SK-N-SH (cell line): ENCODE measurements at regions not wholly inside any gene's neighbourhood (a gene's known extent, or its start where the extent isn't known, plus 50 kb on each side); places are given as distances from the start of the nearest gene placed in this dataset.

Experiments
- CTCF ChIA-PET: fragments of 300-600, 350-600 bp; formaldehyde crosslinking; extraction: SDS; loops from one replicate; lab custom pipeline; 2021; lab: Yijun Ruan, JAX
- POLR2A ChIA-PET: fragments of 350-600 bp; sonication (Branson Sonifier 250); formaldehyde crosslinking; extraction: SDS; loops from one replicate; lab custom pipeline; 2020; ENCODE audit warnings: antibody characterized with exemption, inconsistent platforms; lab: Yijun Ruan, JAX
- DNase-seq: peaks from one replicate; pipeline ENCODE4 v3.0.0; 2012
- H2AFZ ChIP-seq: fragments of 200-600 bp; sonication (generic); 2 replicates; pipeline ENCODE4 v1.8.1; 2016; ENCODE audit warnings: antibody characterized with exemption, mild to moderate bottlenecking, low read depth
- H3F3A ChIP-seq: fragments of 200-600 bp; sonication (generic); replicated peaks from 2 replicates; pipeline ENCODE3; 2016; ENCODE audit warnings: antibody characterized with exemption, mild to moderate bottlenecking; ENCODE audit not compliant: insufficient read depth
- H3K27ac ChIP-seq, 2 experiments: fragments of 200-500 bp in 1 of 2; fragments of 200-600 bp in 1 of 2; sonication (Bioruptor generic) in 1 of 2; sonication (generic), shearing (Covaris generic) in 1 of 2; 2 replicates each; pipeline versions ENCODE4 v1.5.1 to v1.6.1; 2014 to 2016; ENCODE audit warnings: low read depth in 2 of 2, inconsistent platforms in 1 of 2, low read length in 1 of 2, mild to moderate bottlenecking in 1 of 2, mixed read lengths in 1 of 2
- H3K27me3 ChIP-seq: fragments of 200-600 bp; sonication (generic), shearing (Covaris generic); 2 replicates; pipeline ENCODE4 v1.6.1; 2016; ENCODE audit warnings: mixed run types; ENCODE audit not compliant: insufficient read depth
- H3K36me3 ChIP-seq, 2 experiments: fragments of 200-500 bp in 1 of 2; fragments of 200-600 bp in 1 of 2; sonication (Bioruptor generic) in 1 of 2; sonication (generic) in 1 of 2; replicated peaks in 1 of 2; 2 replicates each; pipeline versions ENCODE3 to v1.5.1; 2014 to 2016; ENCODE audit warnings: low read length in 1 of 2, mild to moderate bottlenecking in 1 of 2; ENCODE audit not compliant: insufficient read depth in 2 of 2, control insufficient read depth in 1 of 2
- H3K4me1 ChIP-seq, 2 experiments: fragments of 200-500 bp in 1 of 2; fragments of 200-600 bp in 1 of 2; sonication (Bioruptor generic) in 1 of 2; sonication (generic), shearing (Covaris generic) in 1 of 2; 2 replicates each; pipeline versions ENCODE4 v1.5.1 to v1.6.1; 2014 to 2016; ENCODE audit warnings: low read depth in 1 of 2, low read length in 1 of 2, mixed run types in 1 of 2; ENCODE audit not compliant: insufficient read depth in 2 of 2, control insufficient read depth in 1 of 2
- H3K4me2 ChIP-seq: fragments of 200-600 bp; sonication (generic), shearing (Covaris generic); 2 replicates; pipeline ENCODE4 v1.6.1; 2017; ENCODE audit warnings: mixed run types
- H3K4me3 ChIP-seq, 2 experiments: fragments of 200-500 bp in 1 of 2; fragments of 200-600 bp in 1 of 2; sonication (Bioruptor generic) in 1 of 2; sonication (generic), shearing (Covaris generic) in 1 of 2; 2 replicates each; pipeline versions ENCODE4 v1.5.1 to v1.8.1; 2014 to 2016; ENCODE audit warnings: low read depth in 2 of 2, inconsistent platforms in 1 of 2, low read length in 1 of 2, mild to moderate bottlenecking in 1 of 2, mixed read lengths in 1 of 2, moderate library complexity in 1 of 2
- H3K79me2 ChIP-seq: fragments of 200-600 bp; sonication (generic); 2 replicates; pipeline ENCODE4 v1.8.1; 2017; ENCODE audit warnings: mild to moderate bottlenecking; ENCODE audit not compliant: insufficient read depth
- H3K9ac ChIP-seq: fragments of 200-600 bp; sonication (generic); 2 replicates; pipeline ENCODE4 v1.6.1; 2017; ENCODE audit warnings: mixed run types
- H3K9me2 ChIP-seq: fragments of 200-600 bp; sonication (generic); 2 replicates; pipeline ENCODE4 v1.6.1; 2017; ENCODE audit warnings: mixed run types
- H3K9me3 ChIP-seq: fragments of 200-600 bp; sonication (generic); 2 replicates; pipeline ENCODE4 v1.6.1; 2017; ENCODE audit warnings: mixed run types, mild to moderate bottlenecking, moderate library complexity
- H4K20me1 ChIP-seq: fragments of 200-600 bp; sonication (generic); 2 replicates; pipeline ENCODE4 v1.6.1; 2017; ENCODE audit warnings: mild to moderate bottlenecking, mixed run types; ENCODE audit not compliant: insufficient read depth
- ELF1 ChIP-seq: IDR thresholded peaks from 2 replicates; pipeline ENCODE4 v1.4.0; 2012
- EP300 ChIP-seq, 2 experiments: IDR thresholded peaks; 2 replicates each; pipeline versions ENCODE4 v1.4.0 to v1.6.1; 2012; ENCODE audit warnings: borderline replicate concordance in 1 of 2, low read depth in 1 of 2, low read length in 1 of 2
- EZH2phosphoT487 ChIP-seq: fragments of 200-600 bp; sonication (generic); IDR thresholded peaks from 2 replicates; pipeline ENCODE4 v1.6.1; 2017; ENCODE audit warnings: low read depth, mixed run types, mild to moderate bottlenecking, antibody characterized with exemption, moderate library complexity, borderline replicate concordance
- FOSL2 ChIP-seq: IDR thresholded peaks from 2 replicates; pipeline ENCODE4 v1.4.0; 2012; ENCODE audit warnings: low read depth, mild to moderate bottlenecking, moderate library complexity, borderline replicate concordance
- FOXJ3 ChIP-seq: sonication (generic); formaldehyde crosslinking; IDR thresholded peaks from 2 replicates; pipeline ENCODE4 v1.5.1; 2020; ENCODE audit warnings: mild to moderate bottlenecking, missing genetic modification reagents
- FOXM1 ChIP-seq: IDR thresholded peaks from 2 replicates; pipeline ENCODE4 v1.4.0; 2012; ENCODE audit warnings: low read depth, mild to moderate bottlenecking
- GABPA ChIP-seq: IDR thresholded peaks from 2 replicates; pipeline ENCODE4 v1.4.0; 2012; ENCODE audit warnings: low read depth, mild to moderate bottlenecking
- GATA2 ChIP-seq: sonication (generic); formaldehyde crosslinking; IDR thresholded peaks from 2 replicates; pipeline ENCODE4 v1.5.0; 2020; ENCODE audit warnings: mild to moderate bottlenecking, missing genetic modification reagents
- JUND ChIP-seq: IDR thresholded peaks from 2 replicates; pipeline ENCODE4 v1.4.0; 2012
- MXI1 ChIP-seq: IDR thresholded peaks from 2 replicates; pipeline ENCODE4 v1.6.1; 2012; ENCODE audit warnings: mild to moderate bottlenecking, low read depth, low read length, improper control_type of control experiment
- NFIC ChIP-seq: IDR thresholded peaks from 2 replicates; pipeline ENCODE4 v1.4.0; 2012; ENCODE audit warnings: borderline replicate concordance
- POLR2AphosphoS5 ChIP-seq: IDR thresholded peaks from 2 replicates; pipeline ENCODE4 v1.6.1; 2012; ENCODE audit warnings: low read depth, low read length
- RAD21 ChIP-seq: IDR thresholded peaks from 2 replicates; pipeline ENCODE4 v1.6.1; 2012; ENCODE audit warnings: mild to moderate bottlenecking, low read length
- RCOR1 ChIP-seq: fragments of 150-350 bp; IDR thresholded peaks from 2 replicates; pipeline ENCODE4 v1.6.1; 2017; ENCODE audit warnings: antibody characterized with exemption, low read length
- RFX5 ChIP-seq: IDR thresholded peaks from 2 replicates; pipeline ENCODE4 v1.6.1; 2012; ENCODE audit warnings: mild to moderate bottlenecking, improper control_type of control experiment, low read length
- RXRA ChIP-seq: IDR thresholded peaks from 2 replicates; pipeline ENCODE4 v1.4.0; 2012; ENCODE audit warnings: low read depth, mild to moderate bottlenecking, borderline replicate concordance
- SIN3A ChIP-seq: IDR thresholded peaks from 2 replicates; pipeline ENCODE4 v1.6.1; 2012; ENCODE audit warnings: low read depth, mild to moderate bottlenecking, low read length, moderate library complexity, borderline replicate concordance
- SMC3 ChIP-seq: IDR thresholded peaks from 2 replicates; pipeline ENCODE4 v1.6.1; 2012; ENCODE audit warnings: low read depth, low read length, improper control_type of control experiment
- TEAD4 ChIP-seq: IDR thresholded peaks from 2 replicates; pipeline ENCODE4 v1.4.0; 2012; ENCODE audit warnings: mild to moderate bottlenecking, borderline replicate concordance; ENCODE audit not compliant: insufficient read depth
- YY1 ChIP-seq: IDR thresholded peaks from 2 replicates; pipeline ENCODE4 v1.4.0; 2012; ENCODE audit warnings: low read depth, mild to moderate bottlenecking
- WGBS: methylation state at CpG from one replicate; pipeline ENCODE4 v1.1.6; 2017; ENCODE audit warnings: low lambda C conversion rate; 5-methylcytosine and 5-hydroxymethylcytosine counted together
- TF ChIP-seq, protein P1 (sequence below): fragments of 200-600 bp; sonication (generic); IDR thresholded peaks from 2 replicates; pipeline ENCODE4 v1.6.1; 2017; ENCODE audit warnings: antibody characterized with exemption, mild to moderate bottlenecking, moderate library complexity
- TF ChIP-seq, protein P2 (sequence below): fragments of 150-350 bp; IDR thresholded peaks from 2 replicates; pipeline ENCODE4 v1.6.1; 2017; ENCODE audit warnings: antibody characterized with exemption, low read length, low read depth, borderline replicate concordance
- TF ChIP-seq, protein P3 (sequence below): IDR thresholded peaks from 2 replicates; pipeline ENCODE4 v1.4.0; 2012; ENCODE audit warnings: low read depth, borderline replicate concordance

DNA sequence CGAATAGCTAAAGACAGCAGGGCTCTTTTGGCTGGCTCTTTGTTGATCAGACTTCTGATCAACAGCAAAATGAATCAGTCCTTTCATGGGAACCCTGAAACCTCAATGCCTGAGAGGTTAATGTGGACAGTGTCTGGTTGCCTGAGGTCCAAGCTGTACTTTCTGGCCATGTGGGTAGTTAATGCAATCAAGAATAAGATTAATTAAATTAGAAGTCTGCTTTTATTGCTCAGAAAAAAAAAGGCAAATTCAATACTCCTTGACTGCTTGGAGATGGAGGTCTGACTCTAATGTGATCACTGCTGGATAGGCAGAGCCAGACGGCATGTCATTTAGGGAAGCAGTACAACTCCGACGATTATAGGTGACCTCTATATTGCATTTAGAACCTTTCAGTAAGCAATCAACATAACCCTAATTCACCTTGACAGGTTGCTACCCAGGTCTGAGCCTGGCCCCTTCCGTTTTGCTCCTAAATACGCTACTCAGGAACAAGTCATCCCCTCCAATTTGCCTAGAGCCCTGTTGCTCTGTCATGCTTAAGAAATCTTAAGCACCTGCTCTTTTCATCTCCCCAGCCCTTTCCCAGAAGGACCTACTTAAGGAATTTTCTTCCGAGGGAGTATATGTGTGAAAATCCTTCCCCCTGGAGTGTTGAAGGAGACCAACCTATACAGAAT lies 370.0 kb upstream of the SPTLC3 start (continued):
- TF ChIP-seq RFX5 (no peak), FOXJ3 (CRISPR knock-in tag) (0 out of 2 replicates have a peak, but pooled peaks have one; percentile 30), GATA2 (CRISPR knock-in tag) (peak; percentile 66), GABPA (no peak), SIN3A (no peak), YY1 (no peak), RXRA (no peak), EP300 (IDR thresholded peaks at IDR 0.05; ENCODE audit: borderline replicate concordance in 1 of 2, low read depth in 1 of 2, low read length in 1 of 2) (peak in 1 of 2 experiments; percentile 77; a peak in 2 of 4 replicates), RAD21 (no peak), SMC3 (no peak), RCOR1 (no peak)
- TF ChIP-seq, protein P1, sequence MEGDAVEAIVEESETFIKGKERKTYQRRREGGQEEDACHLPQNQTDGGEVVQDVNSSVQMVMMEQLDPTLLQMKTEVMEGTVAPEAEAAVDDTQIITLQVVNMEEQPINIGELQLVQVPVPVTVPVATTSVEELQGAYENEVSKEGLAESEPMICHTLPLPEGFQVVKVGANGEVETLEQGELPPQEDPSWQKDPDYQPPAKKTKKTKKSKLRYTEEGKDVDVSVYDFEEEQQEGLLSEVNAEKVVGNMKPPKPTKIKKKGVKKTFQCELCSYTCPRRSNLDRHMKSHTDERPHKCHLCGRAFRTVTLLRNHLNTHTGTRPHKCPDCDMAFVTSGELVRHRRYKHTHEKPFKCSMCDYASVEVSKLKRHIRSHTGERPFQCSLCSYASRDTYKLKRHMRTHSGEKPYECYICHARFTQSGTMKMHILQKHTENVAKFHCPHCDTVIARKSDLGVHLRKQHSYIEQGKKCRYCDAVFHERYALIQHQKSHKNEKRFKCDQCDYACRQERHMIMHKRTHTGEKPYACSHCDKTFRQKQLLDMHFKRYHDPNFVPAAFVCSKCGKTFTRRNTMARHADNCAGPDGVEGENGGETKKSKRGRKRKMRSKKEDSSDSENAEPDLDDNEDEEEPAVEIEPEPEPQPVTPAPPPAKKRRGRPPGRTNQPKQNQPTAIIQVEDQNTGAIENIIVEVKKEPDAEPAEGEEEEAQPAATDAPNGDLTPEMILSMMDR: no peak
- TF ChIP-seq, protein P2, sequence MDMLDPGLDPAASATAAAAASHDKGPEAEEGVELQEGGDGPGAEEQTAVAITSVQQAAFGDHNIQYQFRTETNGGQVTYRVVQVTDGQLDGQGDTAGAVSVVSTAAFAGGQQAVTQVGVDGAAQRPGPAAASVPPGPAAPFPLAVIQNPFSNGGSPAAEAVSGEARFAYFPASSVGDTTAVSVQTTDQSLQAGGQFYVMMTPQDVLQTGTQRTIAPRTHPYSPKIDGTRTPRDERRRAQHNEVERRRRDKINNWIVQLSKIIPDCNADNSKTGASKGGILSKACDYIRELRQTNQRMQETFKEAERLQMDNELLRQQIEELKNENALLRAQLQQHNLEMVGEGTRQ: no peak

DNA sequence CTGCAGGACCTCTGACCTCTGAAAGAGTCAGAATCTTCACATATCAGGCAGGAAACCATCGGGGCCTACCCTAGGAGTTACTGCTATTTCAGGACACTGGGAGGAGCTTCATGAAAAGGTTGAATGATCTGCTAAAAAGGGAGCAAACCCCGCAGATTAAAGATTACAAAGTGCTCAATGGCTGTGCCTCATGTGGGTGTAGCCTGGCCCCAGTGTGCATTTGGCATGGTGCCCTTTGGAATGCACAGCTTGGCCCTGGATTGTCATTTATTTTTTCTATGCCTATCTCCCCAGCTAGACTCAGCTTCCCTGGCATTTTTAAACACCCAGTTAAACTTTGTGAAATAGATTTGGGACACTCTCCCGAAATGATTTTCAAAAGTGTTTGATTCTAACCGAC lies 368.5 kb upstream of the SPTLC3 start:
- no peak overlapping the region for H3K4me3 ChIP-seq
- no peak for DNase-seq
- no peak for TF ChIP-seq EZH2phosphoT487
- TF ChIP-seq YY1: no peak
- no peak for TF ChIP-seq FOXM1
- no peak for TF ChIP-seq RAD21
- no peak for TF ChIP-seq FOSL2
- TF ChIP-seq, protein P3, sequence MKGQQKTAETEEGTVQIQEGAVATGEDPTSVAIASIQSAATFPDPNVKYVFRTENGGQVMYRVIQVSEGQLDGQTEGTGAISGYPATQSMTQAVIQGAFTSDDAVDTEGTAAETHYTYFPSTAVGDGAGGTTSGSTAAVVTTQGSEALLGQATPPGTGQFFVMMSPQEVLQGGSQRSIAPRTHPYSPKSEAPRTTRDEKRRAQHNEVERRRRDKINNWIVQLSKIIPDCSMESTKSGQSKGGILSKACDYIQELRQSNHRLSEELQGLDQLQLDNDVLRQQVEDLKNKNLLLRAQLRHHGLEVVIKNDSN: no peak
- TF ChIP-seq GATA2 (CRISPR knock-in tag): no peak
- TF ChIP-seq ELF1: no peak
- TF ChIP-seq POLR2AphosphoS5: no peak
- TF ChIP-seq RXRA: no peak
- TF ChIP-seq, protein P1: no peak
- TF ChIP-seq JUND: no peak
- TF ChIP-seq RFX5: no peak
- TF ChIP-seq MXI1: no peak
- no peak for TF ChIP-seq FOXJ3 (CRISPR knock-in tag)
- TF ChIP-seq NFIC: no peak
- no peak for TF ChIP-seq TEAD4
- no peak for TF ChIP-seq RCOR1
- no peak for TF ChIP-seq SIN3A
- H3K4me1 ChIP-seq: peaks cover 0 to 16% of the 10 kb centered on the region in 2 experiments; a peak in 2 of 4 replicates
- H3F3A ChIP-seq: no peaks in the 10 kb centered on the region
- CTCF ChIA-PET: no interaction called here
- no peak overlapping the region for H2AFZ ChIP-seq
- no peaks in the 10 kb centered on the region for H4K20me1 ChIP-seq
- no peak overlapping the region for H3K9ac ChIP-seq
- no peaks in the 10 kb centered on the region for H3K36me3 ChIP-seq
- H3K27ac ChIP-seq: no peak overlapping the region
- H3K27me3 ChIP-seq: no peaks in the 10 kb centered on the region
- H3K9me2 ChIP-seq: no peaks in the 10 kb centered on the region
- WGBS: 21% methylated on average over 4 of the region's 4 CpGs
- no peaks in the 10 kb centered on the region for H3K9me3 ChIP-seq
- POLR2A ChIA-PET: no interaction called here
- H3K79me2 ChIP-seq: no peaks in the 10 kb centered on the region
- no peak overlapping the region for H3K4me2 ChIP-seq
